Neural progenitor cell (in vitro differentiated cells): ENCODE measurements at regions not wholly inside any gene's neighbourhood (a gene's known extent, or its start where the extent isn't known, plus 50 kb on each side); places are given as distances from the start of the nearest gene placed in this dataset.

Experiments used
- EZH2 ChIP-seq: fragments of 200-600 bp; sonication (generic); IDR thresholded peaks from 2 replicates; pipeline ENCODE4 v1.6.1; 2017; ENCODE audit warnings: antibody characterized with exemption, mild to moderate bottlenecking, moderate library complexity
- TF ChIP-seq, protein P1 (sequence below): fragments of 200-600 bp; sonication (generic); IDR thresholded peaks from 2 replicates; pipeline ENCODE4 v1.5.1; 2017; ENCODE audit warnings: antibody characterized with exemption, mild to moderate bottlenecking

DNA sequence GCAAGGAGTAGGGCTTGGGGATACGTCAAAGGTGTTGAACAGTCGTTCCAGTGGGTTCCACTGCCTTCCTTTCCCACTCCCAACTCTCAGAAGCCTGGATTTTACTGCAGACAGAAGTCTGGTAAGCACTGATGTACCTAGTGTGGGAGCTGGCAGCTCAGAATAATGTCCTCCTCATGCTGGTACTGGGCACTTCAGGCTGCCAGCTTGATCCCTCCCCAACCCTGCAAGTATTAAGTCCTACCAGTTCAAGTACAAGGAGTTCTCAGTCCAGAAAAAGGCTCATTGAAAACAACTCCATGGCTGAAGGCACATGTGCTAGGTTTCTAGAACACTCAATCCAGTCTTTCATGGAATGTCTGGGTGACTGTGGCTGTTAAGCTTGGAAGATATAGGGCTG, 304.3 kb downstream of the NUAK1 start:
- no peak for TF ChIP-seq EZH2
- TF ChIP-seq, protein P1, sequence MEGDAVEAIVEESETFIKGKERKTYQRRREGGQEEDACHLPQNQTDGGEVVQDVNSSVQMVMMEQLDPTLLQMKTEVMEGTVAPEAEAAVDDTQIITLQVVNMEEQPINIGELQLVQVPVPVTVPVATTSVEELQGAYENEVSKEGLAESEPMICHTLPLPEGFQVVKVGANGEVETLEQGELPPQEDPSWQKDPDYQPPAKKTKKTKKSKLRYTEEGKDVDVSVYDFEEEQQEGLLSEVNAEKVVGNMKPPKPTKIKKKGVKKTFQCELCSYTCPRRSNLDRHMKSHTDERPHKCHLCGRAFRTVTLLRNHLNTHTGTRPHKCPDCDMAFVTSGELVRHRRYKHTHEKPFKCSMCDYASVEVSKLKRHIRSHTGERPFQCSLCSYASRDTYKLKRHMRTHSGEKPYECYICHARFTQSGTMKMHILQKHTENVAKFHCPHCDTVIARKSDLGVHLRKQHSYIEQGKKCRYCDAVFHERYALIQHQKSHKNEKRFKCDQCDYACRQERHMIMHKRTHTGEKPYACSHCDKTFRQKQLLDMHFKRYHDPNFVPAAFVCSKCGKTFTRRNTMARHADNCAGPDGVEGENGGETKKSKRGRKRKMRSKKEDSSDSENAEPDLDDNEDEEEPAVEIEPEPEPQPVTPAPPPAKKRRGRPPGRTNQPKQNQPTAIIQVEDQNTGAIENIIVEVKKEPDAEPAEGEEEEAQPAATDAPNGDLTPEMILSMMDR = no peak
